Activated T-helper 1 cell treated with anti-CD3 and anti-CD28 coated beads, Interleukin-12 subunit alpha, Interleukin-12 subunit beta, Interleukin-2, Interleukin-4 antibody, amounts not matched to agents 30 ng/mL and 10 ng/mL and 1 ng/mL, durations not matched to agents 14 hours and 24 hours and 36 hours (primary cell): ENCODE measurements at regions not wholly inside any gene's neighbourhood (a gene's known extent, or its start where the extent isn't known, plus 50 kb on each side); places are given as distances from the start of the nearest gene placed in this dataset.

Experiments used
- DNase-seq: peaks from one replicate; pipeline ENCODE4 v3.0.0; 2021; ENCODE audit warnings: low spot score
- H3K27ac Mint-ChIP-seq: one replicate; pipeline ENCODE4 v1.8.0; 2021; ENCODE audit warnings: mild to moderate bottlenecking, mixed read lengths
- H3K27me3 Mint-ChIP-seq: one replicate; pipeline ENCODE4 v1.8.0; 2022; ENCODE audit warnings: mild to moderate bottlenecking, moderate library complexity, mixed read lengths; ENCODE audit not compliant: insufficient read depth
- H3K36me3 Mint-ChIP-seq: one replicate; pipeline ENCODE4 v1.8.0; 2021; ENCODE audit warnings: low read depth, mixed read lengths
- H3K4me1 Mint-ChIP-seq: one replicate; pipeline ENCODE4 v1.8.0; 2021; ENCODE audit warnings: low read depth, mixed read lengths
- H3K4me3 Mint-ChIP-seq: one replicate; pipeline ENCODE4 v1.8.0; 2021; ENCODE audit warnings: mild to moderate bottlenecking, moderate library complexity, mixed read lengths
- H3K9me3 Mint-ChIP-seq: one replicate; pipeline ENCODE4 v1.8.0; 2021; ENCODE audit warnings: mixed read lengths
- intact Hi-C: fragments of 100-400 bp; cut with micrococcal nuclease; formaldehyde crosslinking; loops from one replicate; pipeline ENCODE4 v1.15.1; 2024

GRCh38 chr10:63781226-63781625 lies 260.0 kb downstream of the REEP3 start:
- intact Hi-C loops: no loop called here
- DNase-seq: no peak
- H3K36me3 Mint-ChIP-seq: no peaks in the 10 kb centered on the region
- H3K4me3 Mint-ChIP-seq: no peak overlapping the region
- H3K9me3 Mint-ChIP-seq: no peaks in the 10 kb centered on the region
- no peak overlapping the region for H3K27ac Mint-ChIP-seq
- no peaks in the 10 kb centered on the region for H3K4me1 Mint-ChIP-seq
- peaks cover 7% of the 10 kb centered on the region for H3K27me3 Mint-ChIP-seq

GRCh38 chr10:63783882-63784281 lies 262.7 kb downstream of the REEP3 start:
- intact Hi-C loops: no loop called here
- no peak overlapping the region for H3K27ac Mint-ChIP-seq
- H3K36me3 Mint-ChIP-seq: no peaks in the 10 kb centered on the region
- DNase-seq: no peak
- H3K4me3 Mint-ChIP-seq: no peak overlapping the region
- no peaks in the 10 kb centered on the region for H3K9me3 Mint-ChIP-seq
- H3K4me1 Mint-ChIP-seq: no peaks in the 10 kb centered on the region
- peaks cover 7% of the 10 kb centered on the region for H3K27me3 Mint-ChIP-seq

GRCh38 chr10:63788152-63788821 lies 267.1 kb downstream of the REEP3 start:
- Mint-ChIP-seq H3K27ac (no peak overlapping the region), H3K4me3 (no peak overlapping the region), H3K9me3 (no peaks in the 10 kb centered on the region), H3K36me3 (no peaks in the 10 kb centered on the region), H3K4me1 (no peaks in the 10 kb centered on the region), H3K27me3 (peaks cover 4% of the 10 kb centered on the region)
- intact Hi-C loops: no loop called here
- no peak for DNase-seq

- intact Hi-C loops: no loop called here
- no peaks in the 10 kb centered on the region for H3K9me3 Mint-ChIP-seq
Measured at GRCh38 chr10:63795094-63795860, 274.1 kb downstream of the REEP3 start.

GRCh38 chr10:63798599-63799498 lies 277.6 kb downstream of the REEP3 start:
- intact Hi-C loops: no loop called here
- Mint-ChIP-seq H3K27me3 (peaks cover 7% of the 10 kb centered on the region), H3K9me3 (no peaks in the 10 kb centered on the region), H3K36me3 (no peaks in the 10 kb centered on the region), H3K4me1 (peaks cover 7% of the 10 kb centered on the region), H3K4me3 (no peak overlapping the region), H3K27ac (no peak overlapping the region)
- no peak for DNase-seq

More at GRCh38 chr10:63795094-63795860, 274.1 kb downstream of the REEP3 start:
- Mint-ChIP-seq H3K27ac (no peak overlapping the region), H3K36me3 (no peaks in the 10 kb centered on the region), H3K4me1 (peaks cover 7% of the 10 kb centered on the region), H3K4me3 (no peak overlapping the region), H3K27me3 (peaks cover 14% of the 10 kb centered on the region)
- DNase-seq: no peak

GRCh38 chr10:63799521-63800300 lies 278.5 kb downstream of the REEP3 start:
- no peaks in the 10 kb centered on the region for H3K9me3 Mint-ChIP-seq
- H3K36me3 Mint-ChIP-seq: no peaks in the 10 kb centered on the region
- intact Hi-C loops: no loop called here
- DNase-seq: no peak
- peaks cover 7% of the 10 kb centered on the region for H3K4me1 Mint-ChIP-seq
- peaks cover 7% of the 10 kb centered on the region for H3K27me3 Mint-ChIP-seq
- H3K27ac Mint-ChIP-seq: no peak overlapping the region
- no peak overlapping the region for H3K4me3 Mint-ChIP-seq

GRCh38 chr10:63801166-63801565 lies 280.0 kb downstream of the REEP3 start:
- intact Hi-C loops: no loop called here
- H3K9me3 Mint-ChIP-seq: no peaks in the 10 kb centered on the region

GRCh38 chr10:63806330-63806729 lies 285.1 kb downstream of the REEP3 start:
- intact Hi-C loops: no loop called here
- Mint-ChIP-seq H3K27ac (no peak overlapping the region), H3K4me3 (no peak overlapping the region), H3K27me3 (peaks cover 2% of the 10 kb centered on the region), H3K9me3 (no peaks in the 10 kb centered on the region), H3K36me3 (no peaks in the 10 kb centered on the region), H3K4me1 (no peaks in the 10 kb centered on the region)
- no peak for DNase-seq

More at GRCh38 chr10:63801166-63801565, 280.0 kb downstream of the REEP3 start:
- Mint-ChIP-seq H3K27me3 (peaks cover 8% of the 10 kb centered on the region), H3K4me3 (no peak overlapping the region), H3K36me3 (no peaks in the 10 kb centered on the region), H3K4me1 (peaks cover 7% of the 10 kb centered on the region), H3K27ac (no peak overlapping the region)
- DNase-seq: no peak

- Mint-ChIP-seq H3K9me3 (no peaks in the 10 kb centered on the region), H3K4me1 (no peaks in the 10 kb centered on the region), H3K27me3 (peaks cover 2% of the 10 kb centered on the region), H3K4me3 (no peak overlapping the region), H3K27ac (no peak overlapping the region), H3K36me3 (no peaks in the 10 kb centered on the region)
- DNase-seq: no peak
- intact Hi-C loops: no loop called here
Measured at GRCh38 chr10:63812501-63812900, 291.3 kb downstream of the REEP3 start.

- H3K27me3 Mint-ChIP-seq: peaks cover 13% of the 10 kb centered on the region
- no peak overlapping the region for H3K4me3 Mint-ChIP-seq
- H3K4me1 Mint-ChIP-seq: no peaks in the 10 kb centered on the region
- H3K27ac Mint-ChIP-seq: no peak overlapping the region
- intact Hi-C loops: loop anchor here (2.0 kb wide), 1 partner anchor 653 kb away; no protein-coding TSS in a partner anchor
- no peak for DNase-seq
- no peaks in the 10 kb centered on the region for H3K36me3 Mint-ChIP-seq
- H3K9me3 Mint-ChIP-seq: no peaks in the 10 kb centered on the region
Measured at GRCh38 chr10:63819753-63820329, 298.6 kb downstream of the REEP3 start.

- no peak for DNase-seq
- no peak overlapping the region for H3K4me3 Mint-ChIP-seq
- H3K36me3 Mint-ChIP-seq: no peaks in the 10 kb centered on the region
- H3K27me3 Mint-ChIP-seq: peaks cover 13% of the 10 kb centered on the region
- no peaks in the 10 kb centered on the region for H3K9me3 Mint-ChIP-seq
- H3K27ac Mint-ChIP-seq: no peak overlapping the region
- intact Hi-C loops: no loop called here
- no peaks in the 10 kb centered on the region for H3K4me1 Mint-ChIP-seq
Measured at GRCh38 chr10:63822496-63822895, 301.3 kb downstream of the REEP3 start.

GRCh38 chr10:63825111-63825510 lies 303.9 kb downstream of the REEP3 start:
- Mint-ChIP-seq H3K27ac (no peak overlapping the region), H3K27me3 (peaks cover 4% of the 10 kb centered on the region), H3K36me3 (no peaks in the 10 kb centered on the region), H3K9me3 (no peaks in the 10 kb centered on the region), H3K4me3 (no peak overlapping the region), H3K4me1 (no peaks in the 10 kb centered on the region)
- intact Hi-C loops: no loop called here
- no peak for DNase-seq
